ENCODE measurements at regions not wholly inside any gene's neighbourhood (a gene's known extent, or its start where the extent isn't known, plus 50 kb on each side); places are given as distances from the start of the nearest gene placed in this dataset.

DNA sequence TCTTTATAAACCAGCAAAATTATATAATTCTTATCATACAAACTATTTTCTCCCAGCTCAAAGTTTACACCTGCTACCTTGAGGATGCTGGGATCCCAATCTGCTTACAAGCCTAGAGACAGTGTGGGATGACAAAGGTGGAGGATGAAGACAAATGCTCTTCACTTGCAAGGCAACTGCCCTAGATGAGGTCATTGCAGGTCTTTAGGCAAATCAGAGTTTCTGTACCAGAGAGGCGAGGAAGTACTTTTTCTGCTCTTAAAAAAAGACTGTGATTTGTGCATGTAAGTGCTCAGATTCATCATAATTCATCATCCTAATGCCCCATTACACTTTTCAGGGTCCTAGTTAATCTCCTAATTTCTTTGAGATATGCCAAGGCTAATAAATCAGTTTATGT is 376.1 kb downstream of the ZPLD1 start:
- Histone ChIP-seq H3K9me3 (ENCODE audit: control insufficient read depth in 4 of 4, insufficient read depth in 3 of 4, low read length in 3 of 4) (no peaks in the 10 kb centered on the region), H3K9ac (ENCODE audit: insufficient read depth in 1 of 2, low read length in 2 of 2) (no peak overlapping the region), H3K27ac (ENCODE audit: low read depth in 1 of 2, low read length in 1 of 2) (no peak overlapping the region), H3K4me1 (ENCODE audit: control insufficient read depth in 5 of 5, insufficient read depth in 5 of 5, low read length in 5 of 5) (peaks cover 0 to 7% (median 0%) of the 10 kb centered on the region in 5 donors), H3K27me3 (ENCODE audit: control insufficient read depth in 3 of 3, insufficient read depth in 3 of 3, low read length in 2 of 3) (no peaks in the 10 kb centered on the region), H3K36me3 (ENCODE audit: control insufficient read depth in 4 of 4, insufficient read depth in 4 of 4, low read length in 4 of 4) (no peaks in the 10 kb centered on the region), H3K4me3 (no peak overlapping the region)
- DNase-seq: no peak
- TF ChIP-seq, protein P1, sequence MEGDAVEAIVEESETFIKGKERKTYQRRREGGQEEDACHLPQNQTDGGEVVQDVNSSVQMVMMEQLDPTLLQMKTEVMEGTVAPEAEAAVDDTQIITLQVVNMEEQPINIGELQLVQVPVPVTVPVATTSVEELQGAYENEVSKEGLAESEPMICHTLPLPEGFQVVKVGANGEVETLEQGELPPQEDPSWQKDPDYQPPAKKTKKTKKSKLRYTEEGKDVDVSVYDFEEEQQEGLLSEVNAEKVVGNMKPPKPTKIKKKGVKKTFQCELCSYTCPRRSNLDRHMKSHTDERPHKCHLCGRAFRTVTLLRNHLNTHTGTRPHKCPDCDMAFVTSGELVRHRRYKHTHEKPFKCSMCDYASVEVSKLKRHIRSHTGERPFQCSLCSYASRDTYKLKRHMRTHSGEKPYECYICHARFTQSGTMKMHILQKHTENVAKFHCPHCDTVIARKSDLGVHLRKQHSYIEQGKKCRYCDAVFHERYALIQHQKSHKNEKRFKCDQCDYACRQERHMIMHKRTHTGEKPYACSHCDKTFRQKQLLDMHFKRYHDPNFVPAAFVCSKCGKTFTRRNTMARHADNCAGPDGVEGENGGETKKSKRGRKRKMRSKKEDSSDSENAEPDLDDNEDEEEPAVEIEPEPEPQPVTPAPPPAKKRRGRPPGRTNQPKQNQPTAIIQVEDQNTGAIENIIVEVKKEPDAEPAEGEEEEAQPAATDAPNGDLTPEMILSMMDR (IDR thresholded peaks at IDR 0.05; ENCODE audit: control extremely low read depth, extremely low read depth): no peak
- ATAC-seq (ENCODE audit: insufficient read depth, low FRiP score): no peak
- 70 to 71% methylated on average over 1 of the region's 1 CpG for WGBS, 2 donors

DNA sequence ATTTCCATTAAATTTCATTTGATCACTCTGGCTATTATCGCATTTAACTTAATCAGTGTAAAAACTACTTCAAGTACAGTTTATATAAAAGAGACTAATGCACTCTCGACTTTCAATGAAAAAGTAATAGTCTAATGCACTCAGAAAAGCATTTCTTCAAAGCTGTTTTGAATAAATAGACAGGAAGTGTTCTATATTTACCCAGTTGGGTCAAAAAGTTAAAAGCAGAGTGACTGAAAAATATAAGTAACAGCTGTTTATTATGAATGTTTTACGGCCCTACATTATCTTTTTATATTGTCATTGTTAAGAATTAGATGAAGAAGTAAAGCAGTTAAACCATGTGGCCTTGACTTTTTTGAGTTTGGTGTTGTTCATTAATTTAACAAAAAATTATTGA is 391.8 kb downstream of the ZPLD1 start:
- H3K27me3 ChIP-seq (ENCODE audit: control insufficient read depth in 3 of 3, insufficient read depth in 3 of 3, low read length in 2 of 3): no peaks in the 10 kb centered on the region
- TF ChIP-seq, protein P1 (IDR thresholded peaks at IDR 0.05; ENCODE audit: control extremely low read depth, extremely low read depth): no peak
- WGBS, 2 donors: 66 to 78% methylated on average over 3 of the region's 3 CpGs

DNA sequence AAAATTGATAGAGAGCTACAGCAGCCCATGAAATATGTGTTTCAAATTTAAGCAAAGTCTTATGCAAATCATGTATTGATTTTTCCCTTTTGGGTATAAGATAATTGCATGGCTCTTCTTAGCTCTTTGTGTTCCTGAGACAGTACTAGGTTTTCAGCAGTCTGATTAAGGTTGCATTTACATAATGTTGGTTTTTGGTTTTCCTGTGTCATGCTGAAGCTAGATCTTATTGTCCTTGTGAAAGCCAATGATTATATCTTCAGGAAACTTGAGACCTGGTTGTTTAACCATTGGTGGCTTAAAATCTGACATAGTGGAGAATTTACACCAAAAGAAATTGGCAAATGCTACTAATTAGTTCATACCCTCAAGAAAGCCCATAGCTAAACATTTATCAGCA is 392.6 kb downstream of the ZPLD1 start:
- Histone ChIP-seq H3K4me3 (no peak overlapping the region), H3K4me1 (ENCODE audit: control insufficient read depth in 5 of 5, insufficient read depth in 5 of 5, low read length in 5 of 5) (peaks cover 0 to 5% (median 0%) of the 10 kb centered on the region in 5 donors), H3K9me3 (ENCODE audit: control insufficient read depth in 4 of 4, insufficient read depth in 3 of 4, low read length in 3 of 4) (peaks cover 0 to 4% (median 0%) of the 10 kb centered on the region in 4 donors), H3K27ac (ENCODE audit: low read depth in 1 of 2, low read length in 1 of 2) (no peak overlapping the region), H3K9ac (ENCODE audit: insufficient read depth in 1 of 2, low read length in 2 of 2) (no peak overlapping the region), H3K36me3 (ENCODE audit: control insufficient read depth in 4 of 4, insufficient read depth in 4 of 4, low read length in 4 of 4) (no peaks in the 10 kb centered on the region), H3K27me3 (ENCODE audit: control insufficient read depth in 3 of 3, insufficient read depth in 3 of 3, low read length in 2 of 3) (no peaks in the 10 kb centered on the region)
- no peak for ATAC-seq (ENCODE audit: insufficient read depth, low FRiP score)
- TF ChIP-seq, protein P1 (IDR thresholded peaks at IDR 0.05; ENCODE audit: control extremely low read depth, extremely low read depth): no peak
- DNase-seq: no peak

More for the DNA sequence above, 391.8 kb downstream of the ZPLD1 start:
- H3K9ac ChIP-seq (ENCODE audit: insufficient read depth in 1 of 2, low read length in 2 of 2): no peak overlapping the region
- H3K4me1 ChIP-seq (ENCODE audit: control insufficient read depth in 5 of 5, insufficient read depth in 5 of 5, low read length in 5 of 5): peaks cover 0 to 5% (median 0%) of the 10 kb centered on the region in 5 donors
- no peaks in the 10 kb centered on the region for H3K36me3 ChIP-seq (ENCODE audit: control insufficient read depth in 4 of 4, insufficient read depth in 4 of 4, low read length in 4 of 4)
- no peak overlapping the region for H3K4me3 ChIP-seq
- no peak overlapping the region for H3K27ac ChIP-seq (ENCODE audit: low read depth in 1 of 2, low read length in 1 of 2)
- peaks cover 0 to 4% (median 0%) of the 10 kb centered on the region in 4 donors for H3K9me3 ChIP-seq (ENCODE audit: control insufficient read depth in 4 of 4, insufficient read depth in 3 of 4, low read length in 3 of 4)
- peak in 2 of 3 donors; percentile 86 to 87 for DNase-seq
- no peak for ATAC-seq (ENCODE audit: insufficient read depth, low FRiP score)

DNA sequence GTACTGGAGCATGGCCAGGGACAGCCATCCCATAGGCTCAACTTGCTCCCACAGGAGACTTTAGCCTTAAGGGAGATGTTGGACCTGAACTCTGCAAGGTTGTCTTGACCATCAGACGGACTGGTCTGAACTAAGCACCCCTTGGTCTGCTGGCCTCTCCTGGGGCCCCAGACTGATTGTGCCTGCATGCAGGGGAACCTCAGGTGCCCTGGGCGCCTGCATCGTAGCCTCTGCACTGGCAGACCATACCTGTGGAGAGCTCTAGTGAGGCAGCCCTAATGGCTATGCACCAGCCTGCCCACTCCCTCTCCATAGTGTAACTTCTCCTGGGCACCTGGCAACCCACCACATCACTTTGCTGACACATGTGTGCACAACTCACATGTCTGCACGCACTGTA is 395.6 kb downstream of the ZPLD1 start:
- TF ChIP-seq, protein P1 (IDR thresholded peaks at IDR 0.05; ENCODE audit: control extremely low read depth, extremely low read depth): no peak
- no peak overlapping the region for H3K9ac ChIP-seq (ENCODE audit: insufficient read depth in 1 of 2, low read length in 2 of 2)
- no peak for DNase-seq
- no peaks in the 10 kb centered on the region for H3K36me3 ChIP-seq (ENCODE audit: control insufficient read depth in 4 of 4, insufficient read depth in 4 of 4, low read length in 4 of 4)
- no peak overlapping the region for H3K4me3 ChIP-seq
- WGBS, 2 donors: 90% methylated on average over 4 of the region's 4 CpGs
- H3K9me3 ChIP-seq (ENCODE audit: control insufficient read depth in 4 of 4, insufficient read depth in 3 of 4, low read length in 3 of 4): peaks cover 0 to 4% (median 0%) of the 10 kb centered on the region in 4 donors
- peaks cover 0 to 5% (median 0%) of the 10 kb centered on the region in 5 donors for H3K4me1 ChIP-seq (ENCODE audit: control insufficient read depth in 5 of 5, insufficient read depth in 5 of 5, low read length in 5 of 5)
- no peak overlapping the region for H3K27ac ChIP-seq (ENCODE audit: low read depth in 1 of 2, low read length in 1 of 2)
- H3K27me3 ChIP-seq (ENCODE audit: control insufficient read depth in 3 of 3, insufficient read depth in 3 of 3, low read length in 2 of 3): no peaks in the 10 kb centered on the region
- no peak for ATAC-seq (ENCODE audit: insufficient read depth, low FRiP score)

All from lung (tissue), 11 donors.